ENCODE measurements at regions not wholly inside any gene's neighbourhood (a gene's known extent, or its start where the extent isn't known, plus 50 kb on each side); places are given as distances from the start of the nearest gene placed in this dataset.

- Histone ChIP-seq H3K36me3 (no peaks in the 10 kb centered on the region), H3K4me3 (no peak overlapping the region), H3K27ac (no peak overlapping the region), H3K27me3 (no peaks in the 10 kb centered on the region), H3K9me3 (no peaks in the 10 kb centered on the region), H3K4me1 (no peaks in the 10 kb centered on the region)
- no peak for TF ChIP-seq CTCF (IDR thresholded peaks at IDR 0.05)
- no peak for DNase-seq
- intact Hi-C loops (cut with DNase I; ENCODE audit: low total_unique reads), result no loop called here
Observed at GRCh38 chr2:154924531-154924930, 226.0 kb downstream of the KCNJ3 start.

GRCh38 chr2:154914561-154914960 is 216.1 kb downstream of the KCNJ3 start:
- no peaks in the 10 kb centered on the region for H3K36me3 ChIP-seq
- H3K27me3 ChIP-seq, result no peaks in the 10 kb centered on the region
- intact Hi-C loops (cut with DNase I; ENCODE audit: low total_unique reads), result no loop called here
- no peak overlapping the region for H3K4me3 ChIP-seq
- H3K4me1 ChIP-seq, result no peaks in the 10 kb centered on the region
- DNase-seq, result no peak
- no peaks in the 10 kb centered on the region for H3K9me3 ChIP-seq
- no peak for TF ChIP-seq CTCF (IDR thresholded peaks at IDR 0.05)
- no peak overlapping the region for H3K27ac ChIP-seq

- no peak overlapping the region for H3K27ac ChIP-seq
- intact Hi-C loops (cut with DNase I; ENCODE audit: low total_unique reads), result no loop called here
- TF ChIP-seq CTCF (IDR thresholded peaks at IDR 0.05), result no peak
- peaks cover 0 to 8% (median 3%) of the 10 kb centered on the region in 4 donors for H3K4me1 ChIP-seq
- no peaks in the 10 kb centered on the region for H3K9me3 ChIP-seq
- DNase-seq, result no peak
- H3K27me3 ChIP-seq, result no peaks in the 10 kb centered on the region
- no peaks in the 10 kb centered on the region for H3K36me3 ChIP-seq
- no peak overlapping the region for H3K4me3 ChIP-seq
Observed at GRCh38 chr2:154912215-154912614, 213.7 kb downstream of the KCNJ3 start.

- no peaks in the 10 kb centered on the region for H3K9me3 ChIP-seq
- peaks cover 0 to 8% (median 3%) of the 10 kb centered on the region in 4 donors for H3K4me1 ChIP-seq
- no peaks in the 10 kb centered on the region for H3K27me3 ChIP-seq
- intact Hi-C loops (cut with DNase I; ENCODE audit: low total_unique reads), result no loop called here
- no peak for DNase-seq
- no peak for TF ChIP-seq CTCF (IDR thresholded peaks at IDR 0.05)
- H3K4me3 ChIP-seq, result no peak overlapping the region
- H3K27ac ChIP-seq, result no peak overlapping the region
- H3K36me3 ChIP-seq, result no peaks in the 10 kb centered on the region
Observed at GRCh38 chr2:154911729-154912128, 213.2 kb downstream of the KCNJ3 start.

GRCh38 chr2:154910701-154911100 is 212.2 kb downstream of the KCNJ3 start:
- DNase-seq, result no peak
- Histone ChIP-seq H3K27ac (no peak overlapping the region), H3K4me1 (peaks cover 0 to 8% (median 3%) of the 10 kb centered on the region in 4 donors), H3K36me3 (no peaks in the 10 kb centered on the region), H3K27me3 (no peaks in the 10 kb centered on the region), H3K9me3 (no peaks in the 10 kb centered on the region), H3K4me3 (no peak overlapping the region)
- intact Hi-C loops (cut with DNase I; ENCODE audit: low total_unique reads), result no loop called here
- no peak for TF ChIP-seq CTCF (IDR thresholded peaks at IDR 0.05)

GRCh38 chr2:154908327-154908726 is 209.8 kb downstream of the KCNJ3 start:
- Histone ChIP-seq H3K27ac (no peak overlapping the region), H3K4me1 (peaks cover 0 to 8% (median 3%) of the 10 kb centered on the region in 4 donors), H3K27me3 (no peaks in the 10 kb centered on the region), H3K36me3 (no peaks in the 10 kb centered on the region), H3K9me3 (no peaks in the 10 kb centered on the region), H3K4me3 (no peak overlapping the region)
- no peak for DNase-seq
- intact Hi-C loops (cut with DNase I; ENCODE audit: low total_unique reads), result no loop called here
- TF ChIP-seq CTCF (IDR thresholded peaks at IDR 0.05), result no peak
